GM23338 (cell line): ENCODE measurements at regions not wholly inside any gene's neighbourhood (a gene's known extent, or its start where the extent isn't known, plus 50 kb on each side); places are given as distances from the start of the nearest gene placed in this dataset.

Experiments used
- ATAC-seq: fragments of 200-7000 bp; cut with Tn5 transposase; 3 replicates; pipeline ENCODE4 v1.9.1; 2020
- DNase-seq: peaks from one replicate; pipeline ENCODE4 v3.0.0-alpha.2; 2015; ENCODE audit warnings: low spot score
- H2AFZ ChIP-seq: fragments of 200-600 bp; sonication (generic); 2 replicates; pipeline ENCODE4 v1.8.0; 2016; ENCODE audit warnings: antibody characterized with exemption, mild to moderate bottlenecking, moderate library complexity
- H3F3A ChIP-seq: fragments of 200-600 bp; sonication (generic); replicated peaks from 2 replicates; pipeline ENCODE4 v1.8.0; 2017; ENCODE audit warnings: antibody characterized with exemption, mixed run types, low read depth
- H3K27ac ChIP-seq: fragments of 200-600 bp; sonication (generic); 2 replicates; pipeline ENCODE4 v1.6.1; 2016; ENCODE audit warnings: low read depth
- H3K27me3 ChIP-seq: fragments of 200-600 bp; sonication (generic); 2 replicates; pipeline ENCODE4 v1.8.0; 2016; ENCODE audit warnings: mild to moderate bottlenecking, mixed run types, moderate library complexity; ENCODE audit not compliant: insufficient read depth
- H3K36me3 ChIP-seq: fragments of 200-600 bp; sonication (generic); 2 replicates; pipeline ENCODE4 v1.8.0; 2016; ENCODE audit warnings: mild to moderate bottlenecking; ENCODE audit not compliant: insufficient read depth
- H3K4me1 ChIP-seq: fragments of 200-600 bp; sonication (generic); 2 replicates; pipeline ENCODE4 v1.8.0; 2016; ENCODE audit warnings: mild to moderate bottlenecking, moderate library complexity; ENCODE audit not compliant: insufficient read depth
- H3K4me2 ChIP-seq: fragments of 200-600 bp; sonication (generic); 2 replicates; pipeline ENCODE4 v1.7.1; 2017; ENCODE audit warnings: mixed run types
- H3K4me3 ChIP-seq: fragments of 200-600 bp; sonication (generic); 2 replicates; pipeline ENCODE4 v1.6.1; 2016; ENCODE audit warnings: mixed run types
- H3K79me2 ChIP-seq: fragments of 200-600 bp; sonication (generic); replicated peaks from 2 replicates; pipeline ENCODE4 v1.8.0; 2017; ENCODE audit warnings: mild to moderate bottlenecking; ENCODE audit not compliant: insufficient read depth
- H3K9me2 ChIP-seq: fragments of 200-600 bp; sonication (generic); 2 replicates; pipeline ENCODE4 v1.8.0; 2017; ENCODE audit not compliant: insufficient read depth
- H4K20me1 ChIP-seq: fragments of 200-600 bp; sonication (generic); replicated peaks from 2 replicates; pipeline ENCODE4 v1.8.0; 2017; ENCODE audit warnings: mild to moderate bottlenecking; ENCODE audit not compliant: insufficient read depth
- H3K27ac Mint-ChIP-seq: 2 replicates; pipeline ENCODE4 v1.8.0; 2020; ENCODE audit warnings: inconsistent platforms, mild to moderate bottlenecking, moderate library complexity, mixed read lengths
- H3K27me3 Mint-ChIP-seq: 3 replicates; pipeline ENCODE4 v1.8.0; 2022; ENCODE audit warnings: low read depth, mild to moderate bottlenecking, moderate library complexity, mixed read lengths, inconsistent platforms; ENCODE audit not compliant: insufficient read depth, poor library complexity
- H3K36me3 Mint-ChIP-seq: 3 replicates; pipeline ENCODE4 v1.8.0; 2021; ENCODE audit warnings: low read depth, mild to moderate bottlenecking, inconsistent platforms, moderate library complexity, mixed read lengths
- H3K4me1 Mint-ChIP-seq: 3 replicates; pipeline ENCODE4 v1.8.0; 2020; ENCODE audit warnings: mild to moderate bottlenecking, inconsistent platforms, mixed read lengths
- H3K4me3 Mint-ChIP-seq: 3 replicates; pipeline ENCODE4 v1.8.0; 2021; ENCODE audit warnings: moderate library complexity, mild to moderate bottlenecking, inconsistent platforms, mixed read lengths
- H3K9me3 Mint-ChIP-seq: 3 replicates; pipeline ENCODE4 v1.8.0; 2020; ENCODE audit warnings: moderate library complexity, mild to moderate bottlenecking, inconsistent platforms, mixed read lengths
- CREB1 ChIP-seq: fragments of 250-450 bp; sonication (Bioruptor Pico); IDR thresholded peaks from 2 replicates; pipeline ENCODE4 v1.5.0; 2020; ENCODE audit warnings: low read depth, mild to moderate bottlenecking, moderate library complexity
- EZH2 ChIP-seq: fragments of 200-600 bp; sonication (generic); IDR thresholded peaks from one replicate; pipeline ENCODE4 v1.8.0; 2017; ENCODE audit warnings: antibody characterized with exemption, mild to moderate bottlenecking, low read depth; ENCODE audit not compliant: unreplicated experiment
- EZH2phosphoT487 ChIP-seq: fragments of 200-600 bp; sonication (generic); IDR thresholded peaks from one replicate; pipeline ENCODE4 v1.8.1; 2018; ENCODE audit warnings: antibody characterized with exemption; ENCODE audit not compliant: unreplicated experiment
- JUNB ChIP-seq: IDR thresholded peaks from one replicate; pipeline ENCODE4 v1.6.1; 2016; ENCODE audit warnings: antibody characterized with exemption; ENCODE audit not compliant: unreplicated experiment
- NANOG ChIP-seq: IDR thresholded peaks from 2 replicates; pipeline ENCODE4 v1.6.1; 2016; ENCODE audit warnings: antibody characterized with exemption, borderline replicate concordance
- POLR2AphosphoS5 ChIP-seq: IDR thresholded peaks from 2 replicates; pipeline ENCODE4 v1.6.1; 2016; ENCODE audit warnings: antibody characterized with exemption, low read depth
- STAT1 ChIP-seq: IDR thresholded peaks from one replicate; pipeline ENCODE4 v1.6.1; 2016; ENCODE audit warnings: antibody characterized with exemption; ENCODE audit not compliant: unreplicated experiment
- ZNF114 ChIP-seq: fragments of 250-450 bp; sonication (Bioruptor Pico); IDR thresholded peaks from 2 replicates; pipeline ENCODE4 v1.5.0; 2020; ENCODE audit warnings: mild to moderate bottlenecking, moderate library complexity
- TF ChIP-seq, protein P1 (sequence below), 2 experiments: fragments of 200-600 bp in 1 of 2; sonication (generic) in 1 of 2; conservative IDR thresholded peaks; 2 replicates each; pipeline versions ENCODE4 v1.5.1 to v1.6.1; 2016 to 2017; ENCODE audit warnings: antibody characterized with exemption in 2 of 2, low read depth in 2 of 2, mild to moderate bottlenecking in 2 of 2, moderate library complexity in 1 of 2
- TF ChIP-seq, protein P2 (sequence below): IDR thresholded peaks from one replicate; pipeline ENCODE4 v1.6.1; 2018; ENCODE audit warnings: antibody characterized with exemption; ENCODE audit not compliant: unreplicated experiment
- TF ChIP-seq, protein P3 (sequence below): IDR thresholded peaks from 2 replicates; pipeline ENCODE4 v1.6.1; 2016; ENCODE audit warnings: antibody characterized with exemption

DNA sequence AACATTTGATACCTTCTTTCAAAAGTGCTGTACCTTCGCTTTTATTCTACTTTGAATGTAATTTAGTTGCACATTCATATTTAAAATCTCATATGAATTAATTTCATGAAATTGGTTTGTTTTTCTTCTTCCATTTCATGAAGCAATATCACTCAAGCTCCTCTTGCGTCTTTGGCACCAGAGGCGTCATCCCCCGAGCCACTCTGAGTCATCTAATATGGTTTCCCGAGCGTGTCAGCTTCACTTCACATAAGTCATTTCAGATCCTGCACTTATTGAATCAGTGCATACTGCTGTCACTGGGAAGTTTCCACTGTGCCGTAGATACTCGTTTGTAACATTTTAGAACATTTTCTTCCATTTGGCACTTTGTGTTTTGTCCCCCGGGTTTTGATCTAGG lies 105.6 kb downstream of the SLC25A47 start:
- ATAC-seq, result no peak
- H3K4me2 ChIP-seq, result no peak overlapping the region
- no peaks in the 10 kb centered on the region for H3K9me3 Mint-ChIP-seq

DNA sequence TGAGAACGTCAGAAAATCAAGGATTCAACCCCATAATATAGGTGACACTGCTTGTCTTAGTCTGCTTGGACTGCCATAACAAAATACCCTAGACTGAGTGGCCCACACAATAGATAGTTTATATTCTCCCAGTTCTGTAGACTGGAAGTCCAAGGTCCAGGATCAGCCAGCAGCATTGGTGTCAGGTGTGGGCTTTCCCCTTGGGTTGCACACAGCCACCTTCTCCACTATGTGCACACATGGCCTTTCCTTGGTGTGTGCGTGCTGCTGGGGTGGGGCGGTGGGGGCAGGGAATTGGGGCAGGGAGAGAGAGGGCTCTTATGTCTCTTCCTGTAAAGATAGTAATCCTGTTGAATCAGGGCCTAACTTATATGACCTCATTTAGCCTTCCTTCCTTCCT lies 106.4 kb downstream of the SLC25A47 start:
- Mint-ChIP-seq H3K4me3 (no peak overlapping the region), H3K27ac (no peak overlapping the region), H3K27me3 (peaks cover 2% of the 10 kb centered on the region), H3K9me3 (no peaks in the 10 kb centered on the region), H3K4me1 (peaks cover 20% of the 10 kb centered on the region), H3K36me3 (no peaks in the 10 kb centered on the region; the same call in 2 of the 3 replicates)
- Histone ChIP-seq H3K27me3 (no peaks in the 10 kb centered on the region), H3K27ac (no peak overlapping the region), H3K79me2 (no peaks in the 10 kb centered on the region), H3K4me1 (peaks cover 6% of the 10 kb centered on the region; the same call in 1 of the 2 replicates), H3F3A (no peaks in the 10 kb centered on the region), H3K9me2 (no peaks in the 10 kb centered on the region), H4K20me1 (no peaks in the 10 kb centered on the region; the same call in 1 of the 2 replicates), H2AFZ (no peak overlapping the region), H3K36me3 (no peaks in the 10 kb centered on the region), H3K4me3 (no peak overlapping the region), H3K4me2 (no peak overlapping the region)
- no peak for DNase-seq
- ATAC-seq, result no peak
- TF ChIP-seq ZNF114 (CRISPR knock-in tag), result no peak
- TF ChIP-seq, protein P1, sequence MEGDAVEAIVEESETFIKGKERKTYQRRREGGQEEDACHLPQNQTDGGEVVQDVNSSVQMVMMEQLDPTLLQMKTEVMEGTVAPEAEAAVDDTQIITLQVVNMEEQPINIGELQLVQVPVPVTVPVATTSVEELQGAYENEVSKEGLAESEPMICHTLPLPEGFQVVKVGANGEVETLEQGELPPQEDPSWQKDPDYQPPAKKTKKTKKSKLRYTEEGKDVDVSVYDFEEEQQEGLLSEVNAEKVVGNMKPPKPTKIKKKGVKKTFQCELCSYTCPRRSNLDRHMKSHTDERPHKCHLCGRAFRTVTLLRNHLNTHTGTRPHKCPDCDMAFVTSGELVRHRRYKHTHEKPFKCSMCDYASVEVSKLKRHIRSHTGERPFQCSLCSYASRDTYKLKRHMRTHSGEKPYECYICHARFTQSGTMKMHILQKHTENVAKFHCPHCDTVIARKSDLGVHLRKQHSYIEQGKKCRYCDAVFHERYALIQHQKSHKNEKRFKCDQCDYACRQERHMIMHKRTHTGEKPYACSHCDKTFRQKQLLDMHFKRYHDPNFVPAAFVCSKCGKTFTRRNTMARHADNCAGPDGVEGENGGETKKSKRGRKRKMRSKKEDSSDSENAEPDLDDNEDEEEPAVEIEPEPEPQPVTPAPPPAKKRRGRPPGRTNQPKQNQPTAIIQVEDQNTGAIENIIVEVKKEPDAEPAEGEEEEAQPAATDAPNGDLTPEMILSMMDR (conservative IDR thresholded peaks at IDR 0.05; ENCODE audit: low read depth in 2 of 2), result no peak
- no peak for TF ChIP-seq EZH2
- TF ChIP-seq EZH2phosphoT487, result no peak
- TF ChIP-seq NANOG, result no peak
- no peak for TF ChIP-seq STAT1
- TF ChIP-seq CREB1 (CRISPR knock-in tag), result no peak
- TF ChIP-seq, protein P2, sequence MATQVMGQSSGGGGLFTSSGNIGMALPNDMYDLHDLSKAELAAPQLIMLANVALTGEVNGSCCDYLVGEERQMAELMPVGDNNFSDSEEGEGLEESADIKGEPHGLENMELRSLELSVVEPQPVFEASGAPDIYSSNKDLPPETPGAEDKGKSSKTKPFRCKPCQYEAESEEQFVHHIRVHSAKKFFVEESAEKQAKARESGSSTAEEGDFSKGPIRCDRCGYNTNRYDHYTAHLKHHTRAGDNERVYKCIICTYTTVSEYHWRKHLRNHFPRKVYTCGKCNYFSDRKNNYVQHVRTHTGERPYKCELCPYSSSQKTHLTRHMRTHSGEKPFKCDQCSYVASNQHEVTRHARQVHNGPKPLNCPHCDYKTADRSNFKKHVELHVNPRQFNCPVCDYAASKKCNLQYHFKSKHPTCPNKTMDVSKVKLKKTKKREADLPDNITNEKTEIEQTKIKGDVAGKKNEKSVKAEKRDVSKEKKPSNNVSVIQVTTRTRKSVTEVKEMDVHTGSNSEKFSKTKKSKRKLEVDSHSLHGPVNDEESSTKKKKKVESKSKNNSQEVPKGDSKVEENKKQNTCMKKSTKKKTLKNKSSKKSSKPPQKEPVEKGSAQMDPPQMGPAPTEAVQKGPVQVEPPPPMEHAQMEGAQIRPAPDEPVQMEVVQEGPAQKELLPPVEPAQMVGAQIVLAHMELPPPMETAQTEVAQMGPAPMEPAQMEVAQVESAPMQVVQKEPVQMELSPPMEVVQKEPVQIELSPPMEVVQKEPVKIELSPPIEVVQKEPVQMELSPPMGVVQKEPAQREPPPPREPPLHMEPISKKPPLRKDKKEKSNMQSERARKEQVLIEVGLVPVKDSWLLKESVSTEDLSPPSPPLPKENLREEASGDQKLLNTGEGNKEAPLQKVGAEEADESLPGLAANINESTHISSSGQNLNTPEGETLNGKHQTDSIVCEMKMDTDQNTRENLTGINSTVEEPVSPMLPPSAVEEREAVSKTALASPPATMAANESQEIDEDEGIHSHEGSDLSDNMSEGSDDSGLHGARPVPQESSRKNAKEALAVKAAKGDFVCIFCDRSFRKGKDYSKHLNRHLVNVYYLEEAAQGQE, result no peak
- TF ChIP-seq, protein P3, sequence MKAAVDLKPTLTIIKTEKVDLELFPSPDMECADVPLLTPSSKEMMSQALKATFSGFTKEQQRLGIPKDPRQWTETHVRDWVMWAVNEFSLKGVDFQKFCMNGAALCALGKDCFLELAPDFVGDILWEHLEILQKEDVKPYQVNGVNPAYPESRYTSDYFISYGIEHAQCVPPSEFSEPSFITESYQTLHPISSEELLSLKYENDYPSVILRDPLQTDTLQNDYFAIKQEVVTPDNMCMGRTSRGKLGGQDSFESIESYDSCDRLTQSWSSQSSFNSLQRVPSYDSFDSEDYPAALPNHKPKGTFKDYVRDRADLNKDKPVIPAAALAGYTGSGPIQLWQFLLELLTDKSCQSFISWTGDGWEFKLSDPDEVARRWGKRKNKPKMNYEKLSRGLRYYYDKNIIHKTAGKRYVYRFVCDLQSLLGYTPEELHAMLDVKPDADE, result no peak
- no peak for TF ChIP-seq POLR2AphosphoS5

More for the DNA sequence above, 105.6 kb downstream of the SLC25A47 start:
- Mint-ChIP-seq H3K27me3 (peaks cover 2% of the 10 kb centered on the region), H3K36me3 (no peaks in the 10 kb centered on the region; the same call in 2 of the 3 replicates), H3K4me3 (no peak overlapping the region; the same call in 2 of the 3 replicates), H3K27ac (no peak overlapping the region), H3K4me1 (peaks cover 20% of the 10 kb centered on the region)
- no peak overlapping the region for H3K27ac ChIP-seq
- no peaks in the 10 kb centered on the region for H4K20me1 ChIP-seq
- H3K79me2 ChIP-seq, result no peaks in the 10 kb centered on the region
- TF ChIP-seq POLR2AphosphoS5, result no peak
- TF ChIP-seq JUNB, result no peak
- no peak overlapping the region for H3K4me3 ChIP-seq
- peaks cover 6% of the 10 kb centered on the region; the same call in 1 of the 2 replicates for H3K4me1 ChIP-seq
- no peaks in the 10 kb centered on the region for H3K36me3 ChIP-seq
- H3K9me2 ChIP-seq, result no peaks in the 10 kb centered on the region
- H2AFZ ChIP-seq, result no peak overlapping the region
- H3F3A ChIP-seq, result no peaks in the 10 kb centered on the region
- no peak for DNase-seq
- H3K27me3 ChIP-seq, result no peaks in the 10 kb centered on the region
